HG03432 (cell line): ENCODE measurements at regions not wholly inside any gene's neighbourhood (a gene's known extent, or its start where the extent isn't known, plus 50 kb on each side); places are given as distances from the start of the nearest gene placed in this dataset.
A peak's percentile ranks its signal among the peaks of the same experiment; 100 is the strongest.

ENCODE experiments used
- ATAC-seq: cut with Tn5 transposase; IDR thresholded peaks from one replicate; pipeline ENCODE4 v1.9.1; 2021; ENCODE audit warnings: mild to moderate bottlenecking, moderate library complexity; ENCODE audit not compliant: unreplicated experiment

DNA sequence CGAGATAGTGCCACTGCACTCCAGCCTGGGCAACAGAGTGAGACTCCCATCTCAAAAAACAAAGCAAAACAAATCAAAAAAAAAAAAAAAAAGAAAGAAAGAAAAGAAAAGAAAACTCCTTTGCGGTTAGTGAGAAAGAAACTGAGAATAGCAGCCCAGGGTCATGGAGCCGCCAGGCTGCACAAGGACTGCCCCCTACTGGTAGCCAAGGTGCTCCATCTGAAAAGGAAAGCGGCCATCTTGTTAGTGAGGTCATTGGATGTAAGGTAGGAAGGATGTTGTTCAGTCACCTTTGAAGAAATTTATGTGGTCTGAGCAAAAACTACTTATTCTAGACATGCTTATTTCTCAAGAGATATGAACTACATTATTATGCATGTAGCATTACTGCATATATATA lies 660.6 kb upstream of the TENM3 start:
- ATAC-seq, result no peak

GRCh38 chr4:181588733-181589302 lies 654.4 kb upstream of the TENM3 start:
- ATAC-seq, result no peak

DNA sequence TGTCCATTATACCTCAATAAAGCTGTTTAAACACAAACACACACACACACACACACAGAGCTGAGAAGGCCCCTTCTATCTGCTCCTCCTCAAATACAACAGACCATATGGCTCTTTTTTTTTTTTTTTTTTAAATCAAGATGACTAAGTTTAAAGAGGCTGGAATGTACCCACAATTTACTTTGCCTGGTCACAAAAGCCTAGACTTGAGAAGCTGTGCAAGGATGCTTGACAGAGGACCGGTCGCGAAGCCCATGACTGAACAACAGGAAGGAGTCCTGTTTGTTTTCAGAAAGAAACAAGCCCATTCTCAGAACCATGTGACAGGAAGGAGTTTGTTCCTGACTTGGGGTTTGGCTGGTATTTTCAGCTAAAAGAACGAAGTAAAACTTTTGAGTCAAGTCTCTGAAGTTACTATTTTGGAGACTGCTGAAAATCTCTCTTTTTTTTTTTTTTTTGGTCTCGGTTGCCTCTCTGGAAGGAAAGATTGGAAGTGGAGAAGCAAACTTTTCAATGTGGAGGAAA lies 650.9 kb upstream of the TENM3 start:
- no peak for ATAC-seq

GRCh38 chr4:181593703-181594102 lies 649.5 kb upstream of the TENM3 start:
- ATAC-seq, result no peak

DNA sequence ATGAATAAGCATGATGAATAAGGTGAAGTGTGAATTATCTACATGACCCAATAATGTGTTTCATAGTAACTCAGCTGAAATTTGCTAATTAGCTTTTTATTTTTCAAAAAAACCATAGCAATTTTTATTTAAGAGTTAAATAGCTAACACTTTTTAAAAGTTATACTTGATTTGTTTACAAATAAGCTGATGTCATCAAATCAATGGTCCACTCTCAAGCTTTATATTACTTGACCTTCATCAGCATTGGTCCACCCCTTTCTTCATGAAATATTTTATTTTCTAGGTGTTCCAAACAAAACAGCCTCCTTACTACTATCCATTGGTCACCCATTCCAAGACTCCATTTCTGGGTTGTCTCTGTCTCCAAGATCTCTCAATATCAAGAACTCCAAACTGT lies 649.0 kb upstream of the TENM3 start:
- ATAC-seq, result no peak

DNA sequence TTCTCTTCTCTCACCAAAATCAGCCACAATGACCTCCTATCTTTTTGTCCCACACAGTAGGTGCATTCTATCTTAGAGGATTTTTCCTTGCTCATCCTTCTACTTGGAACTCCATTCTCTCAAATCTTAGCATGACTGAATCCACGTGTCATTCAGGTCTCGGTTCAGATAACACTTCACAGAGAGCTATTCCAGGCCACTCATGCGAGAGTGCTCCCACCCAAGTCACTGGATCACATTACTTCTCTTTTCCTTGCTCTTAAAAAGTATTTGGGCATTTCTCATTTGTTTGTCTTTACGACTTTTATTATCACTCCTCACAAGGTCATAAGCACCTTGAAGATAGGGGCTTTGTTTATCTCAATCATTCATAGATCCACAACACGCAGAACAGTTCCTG lies 647.5 kb upstream of the TENM3 start:
- ATAC-seq, result no peak

DNA sequence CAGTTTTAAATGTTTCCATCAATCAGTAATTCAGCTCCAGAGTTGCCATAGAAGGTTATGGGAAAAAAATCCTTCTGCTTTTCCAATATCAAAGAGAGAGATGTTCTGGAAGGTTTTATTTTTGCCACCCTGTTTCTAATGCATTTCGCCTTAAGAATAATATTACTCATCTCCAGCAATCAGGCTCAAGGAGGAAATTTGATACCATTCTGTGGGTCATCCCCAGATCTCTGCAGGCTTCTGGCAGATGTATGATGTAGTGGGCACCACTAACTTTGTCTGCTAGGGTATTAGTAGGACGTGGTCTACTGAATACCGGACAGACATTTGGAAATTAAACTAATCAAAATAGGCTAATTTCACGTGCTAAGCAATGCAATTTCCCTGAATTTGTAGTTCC lies 645.4 kb upstream of the TENM3 start:
- ATAC-seq, result no peak

DNA sequence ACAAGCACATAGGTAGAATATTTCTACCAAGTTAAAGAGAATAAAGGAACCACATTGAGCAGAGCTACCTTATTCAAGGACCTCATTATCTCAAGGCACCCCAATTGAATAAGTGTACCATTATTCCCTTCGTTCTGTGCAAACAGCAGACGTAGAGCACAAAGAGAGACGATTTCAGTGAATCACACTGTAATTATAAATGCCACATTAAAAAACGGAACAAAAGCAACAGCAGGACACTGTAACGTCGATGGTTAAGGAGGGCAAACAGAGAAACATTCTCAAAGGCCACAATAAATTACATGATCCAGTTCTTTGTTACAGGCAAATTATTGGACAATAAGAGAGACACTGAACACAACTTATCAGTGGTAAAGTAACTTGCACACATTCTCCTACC lies 644.1 kb upstream of the TENM3 start:
- no peak for ATAC-seq

- ATAC-seq, result no peak
These were observed 642.1 kb upstream of the TENM3 start for GRCh38 chr4:181601103-181601502.

DNA sequence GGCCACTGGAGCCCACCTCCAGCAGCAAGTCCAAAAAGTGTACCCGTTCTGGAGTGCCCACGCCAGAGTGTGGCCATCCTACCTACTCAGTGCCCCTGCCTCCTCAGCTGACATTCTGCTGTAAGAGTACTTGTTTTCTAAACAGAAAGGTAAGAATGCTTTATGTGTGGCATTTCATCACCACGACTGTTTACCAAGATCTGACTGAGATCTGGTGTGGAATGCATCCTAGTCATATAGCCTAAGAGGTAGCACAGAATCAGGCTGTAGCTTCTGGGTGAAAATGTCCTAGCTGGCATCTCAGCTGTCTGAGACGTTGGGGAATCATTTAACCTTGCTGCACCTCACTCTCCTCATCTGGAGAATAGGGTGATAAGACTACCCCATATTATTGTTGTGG lies 638.7 kb upstream of the TENM3 start:
- ATAC-seq, result no peak

DNA sequence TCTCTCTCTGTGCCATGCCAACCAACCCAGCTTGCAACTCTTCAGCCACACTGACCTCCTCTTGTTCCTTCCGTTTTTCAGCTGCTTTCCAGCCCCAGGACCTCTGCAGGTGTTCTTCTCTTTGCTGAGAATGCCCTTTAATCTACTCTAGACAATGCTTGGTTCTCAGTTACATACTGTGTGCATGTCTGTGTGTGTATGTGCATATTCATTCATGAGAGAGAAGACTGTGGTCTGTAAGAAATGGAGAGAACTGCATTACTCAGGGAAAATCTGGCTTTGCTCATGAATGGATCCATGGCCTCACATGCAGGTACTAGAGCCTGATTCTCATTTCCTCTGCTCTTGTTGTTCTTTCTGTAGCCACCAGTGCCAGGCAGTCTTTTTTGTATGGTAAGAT lies 636.9 kb upstream of the TENM3 start:
- ATAC-seq, result no peak

GRCh38 chr4:181608181-181608580 lies 635.0 kb upstream of the TENM3 start:
- ATAC-seq, result no peak

- ATAC-seq, result no peak
These were observed 632.0 kb upstream of the TENM3 start for GRCh38 chr4:181611033-181611711.

DNA sequence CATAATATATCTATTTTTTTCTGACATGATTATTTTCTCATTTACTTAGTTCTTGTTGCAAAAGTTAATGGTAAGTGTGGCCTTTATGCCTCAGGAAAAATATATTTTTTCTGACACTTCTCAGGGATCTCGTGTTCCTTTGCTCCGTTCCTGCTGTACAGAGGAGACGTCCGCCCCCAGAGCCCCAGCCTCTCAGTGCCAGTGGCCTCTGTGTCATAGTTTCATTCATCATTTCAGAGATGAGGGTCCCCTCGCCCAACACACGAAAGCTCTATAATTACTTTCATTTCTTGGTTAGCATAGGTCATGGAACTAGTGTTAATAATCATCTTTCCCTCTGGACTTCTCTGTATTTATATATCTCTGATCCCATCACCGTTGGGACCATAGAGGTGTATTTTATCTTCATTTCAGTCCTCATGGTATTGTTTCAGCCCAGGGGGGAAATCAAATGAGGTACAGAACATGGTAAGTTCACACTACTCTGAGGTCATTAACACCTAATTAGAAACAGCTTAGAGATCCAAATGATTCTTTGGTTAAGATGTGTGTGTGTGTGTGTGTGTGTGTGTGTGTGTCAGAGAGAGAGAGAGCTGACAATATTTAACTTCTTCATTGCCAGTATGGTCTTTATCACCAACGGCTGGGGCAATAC lies 631.1 kb upstream of the TENM3 start:
- no peak for ATAC-seq

- no peak for ATAC-seq
These were observed 630.0 kb upstream of the TENM3 start for GRCh38 chr4:181613200-181613599.

DNA sequence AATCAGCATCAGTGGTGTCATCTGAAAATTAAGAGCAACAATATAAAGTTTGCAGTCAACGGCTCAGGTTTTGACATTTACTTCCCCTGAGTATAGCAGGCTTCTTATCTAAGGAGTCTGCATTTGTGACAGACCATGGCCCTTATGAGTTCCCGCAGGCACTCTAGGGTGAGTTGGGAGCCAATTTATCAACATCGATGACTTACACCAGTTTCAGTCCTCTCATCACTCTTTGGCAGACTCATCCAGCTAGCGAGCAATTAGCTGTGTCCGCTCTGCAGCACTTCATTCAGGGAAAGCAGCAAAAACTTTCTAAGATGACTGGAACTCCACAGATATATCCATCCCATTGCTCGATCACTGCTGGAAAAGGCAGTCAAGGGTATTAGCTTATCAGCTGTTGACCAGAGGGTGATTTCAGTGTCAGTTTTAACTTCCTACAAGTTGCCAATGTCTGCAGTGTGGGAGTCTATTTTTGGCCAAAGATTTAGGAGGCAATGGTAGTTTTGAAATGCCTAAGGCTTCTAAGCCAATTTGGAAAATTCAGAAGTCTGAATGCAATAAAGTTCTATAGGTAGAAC lies 625.1 kb upstream of the TENM3 start:
- ATAC-seq, result no peak

DNA sequence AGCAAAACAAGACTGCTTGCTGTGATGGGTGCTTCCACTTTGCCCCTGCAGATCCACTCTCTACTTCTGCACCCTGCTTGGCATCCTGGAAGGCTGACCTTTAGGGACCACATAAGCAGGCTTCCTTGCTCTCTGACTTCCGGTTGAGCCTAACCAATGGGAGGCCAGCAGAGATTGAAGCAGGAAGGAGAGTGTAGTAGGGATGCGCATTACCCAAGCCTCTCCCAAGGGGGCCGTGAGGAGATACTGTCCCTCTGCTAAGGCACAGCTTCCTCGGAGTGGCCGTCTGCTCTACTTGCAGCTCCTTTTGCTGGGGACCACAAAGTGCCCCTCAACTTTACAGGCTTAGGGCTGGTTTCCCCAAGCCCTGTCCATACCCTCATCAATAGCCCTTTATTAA lies 624.3 kb upstream of the TENM3 start:
- ATAC-seq, result no peak

- peak; percentile 74 for ATAC-seq
These were observed 623.6 kb upstream of the TENM3 start for GRCh38 chr4:181619651-181620050.

DNA sequence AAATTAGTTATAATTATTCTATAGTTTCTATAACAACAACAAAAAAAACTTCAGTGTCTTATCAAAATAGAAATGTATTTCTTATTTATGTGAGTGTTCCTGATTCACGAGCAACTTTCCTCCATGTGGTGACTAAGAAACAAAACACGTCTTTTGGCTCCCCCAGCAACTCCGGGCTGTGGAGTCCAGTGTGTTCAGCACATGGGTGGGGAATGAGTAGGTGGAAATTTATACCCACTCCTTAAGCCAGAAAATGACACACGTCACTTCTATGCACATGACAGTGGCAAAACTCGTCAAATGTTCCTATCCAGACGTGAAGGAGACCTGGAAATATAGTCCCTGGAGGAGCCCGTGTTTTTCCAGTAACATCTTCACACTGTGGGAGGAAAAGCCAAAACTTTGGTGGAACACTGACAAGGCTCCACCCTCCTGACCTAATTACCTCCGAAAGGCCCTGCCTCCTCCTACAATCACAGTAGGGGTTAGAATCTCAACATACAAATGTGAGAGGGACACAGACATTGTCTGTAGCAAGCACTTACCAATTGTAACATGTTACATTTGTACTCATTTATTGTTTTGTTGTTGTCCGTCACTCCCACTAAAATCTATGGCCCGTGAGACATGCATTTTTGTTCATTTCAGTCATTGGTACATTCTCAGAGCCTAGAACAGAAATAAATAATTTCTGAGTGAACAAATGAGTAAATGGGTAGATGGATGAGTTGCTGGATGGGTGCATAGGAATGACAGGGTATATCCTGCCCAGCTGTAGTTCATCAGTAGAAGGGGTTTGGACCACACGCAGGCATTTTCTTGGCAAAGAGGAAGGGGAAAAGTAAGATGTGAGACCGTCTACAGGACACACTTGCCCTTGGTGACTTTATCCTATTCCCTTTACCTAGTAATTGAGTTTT lies 605.8 kb upstream of the TENM3 start:
- ATAC-seq, result no peak

DNA sequence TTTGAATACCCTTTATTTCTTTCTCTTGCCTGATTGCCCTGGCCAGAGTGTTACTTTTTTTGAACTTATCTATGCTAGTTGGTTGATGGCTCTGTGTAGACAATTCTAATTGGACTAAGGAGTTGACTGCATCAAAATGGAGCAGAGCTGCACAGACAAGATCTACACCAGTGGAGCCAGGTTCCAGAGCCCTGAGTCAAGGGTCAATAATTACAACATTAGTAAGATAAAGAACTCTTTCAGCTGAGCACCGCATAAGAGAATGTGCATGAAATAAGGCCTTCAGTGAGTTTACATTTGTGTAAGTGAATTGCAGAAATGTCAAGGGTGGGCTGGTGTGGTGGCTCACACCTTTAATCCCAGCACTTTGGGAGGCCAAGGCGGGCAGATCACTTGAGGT lies 599.7 kb upstream of the TENM3 start:
- no peak for ATAC-seq

DNA sequence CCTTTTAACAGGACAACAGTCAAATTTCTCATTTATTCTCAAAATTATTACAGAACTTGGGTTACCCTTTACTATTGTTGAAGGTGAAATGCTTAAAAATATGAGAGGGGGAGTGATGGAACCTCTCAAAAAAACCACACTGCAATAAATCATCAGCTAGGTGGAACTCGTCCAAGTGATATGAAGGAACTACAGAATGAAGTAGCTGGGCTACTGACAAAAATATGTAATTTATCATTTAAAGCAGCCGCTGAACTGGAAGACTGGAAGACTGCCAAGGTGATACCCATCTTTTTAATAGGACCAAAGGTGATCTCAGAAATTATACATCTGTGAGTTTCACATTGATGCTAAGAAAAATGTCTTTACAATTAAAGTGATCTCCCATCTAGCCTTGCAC lies 597.7 kb upstream of the TENM3 start:
- ATAC-seq, result no peak
